ENCODE measurements at regions not wholly inside any gene's neighbourhood (a gene's known extent, or its start where the extent isn't known, plus 50 kb on each side); places are given as distances from the start of the nearest gene placed in this dataset.

- no peak overlapping the region for H3K4me3 Mint-ChIP-seq (ENCODE audit: unreplicated experiment)
- no peaks in the 10 kb centered on the region for H3K36me3 Mint-ChIP-seq (ENCODE audit: low read depth, unreplicated experiment)
- no peaks in the 10 kb centered on the region for H3K4me1 Mint-ChIP-seq (ENCODE audit: unreplicated experiment)
- no peaks in the 10 kb centered on the region for H3K9me3 Mint-ChIP-seq (ENCODE audit: unreplicated experiment)
- DNase-seq (ENCODE audit: low spot score) = no peak
- no peaks in the 10 kb centered on the region for H3K27me3 Mint-ChIP-seq (ENCODE audit: unreplicated experiment)
- TF ChIP-seq CTCF (IDR thresholded peaks at IDR 0.05; ENCODE audit: unreplicated experiment) = no peak
- H3K27ac Mint-ChIP-seq (ENCODE audit: unreplicated experiment) = no peak overlapping the region
Observed at GRCh38 chr3:22720596-22720995, 482.5 kb upstream of the UBE2E2 start.

- Mint-ChIP-seq H3K36me3 (ENCODE audit: low read depth, unreplicated experiment) (no peaks in the 10 kb centered on the region), H3K27me3 (ENCODE audit: unreplicated experiment) (no peaks in the 10 kb centered on the region), H3K27ac (ENCODE audit: unreplicated experiment) (no peak overlapping the region), H3K4me1 (ENCODE audit: unreplicated experiment) (peaks cover 6% of the 10 kb centered on the region), H3K4me3 (ENCODE audit: unreplicated experiment) (no peak overlapping the region), H3K9me3 (ENCODE audit: unreplicated experiment) (no peaks in the 10 kb centered on the region)
- no peak for DNase-seq (ENCODE audit: low spot score)
- TF ChIP-seq CTCF (IDR thresholded peaks at IDR 0.05; ENCODE audit: unreplicated experiment) = no peak
Observed at GRCh38 chr3:22724420-22724819, 478.7 kb upstream of the UBE2E2 start.

GRCh38 chr3:22728406-22728805, 474.7 kb upstream of the UBE2E2 start:
- DNase-seq (ENCODE audit: low spot score) = no peak
- H3K4me1 Mint-ChIP-seq (ENCODE audit: unreplicated experiment) = peaks cover 6% of the 10 kb centered on the region
- no peaks in the 10 kb centered on the region for H3K27me3 Mint-ChIP-seq (ENCODE audit: unreplicated experiment)
- no peak for TF ChIP-seq CTCF (IDR thresholded peaks at IDR 0.05; ENCODE audit: unreplicated experiment)
- H3K9me3 Mint-ChIP-seq (ENCODE audit: unreplicated experiment) = no peaks in the 10 kb centered on the region
- no peaks in the 10 kb centered on the region for H3K36me3 Mint-ChIP-seq (ENCODE audit: low read depth, unreplicated experiment)
- no peak overlapping the region for H3K4me3 Mint-ChIP-seq (ENCODE audit: unreplicated experiment)
- no peak overlapping the region for H3K27ac Mint-ChIP-seq (ENCODE audit: unreplicated experiment)

- Mint-ChIP-seq H3K36me3 (ENCODE audit: low read depth, unreplicated experiment) (no peaks in the 10 kb centered on the region), H3K4me1 (ENCODE audit: unreplicated experiment) (peaks cover 6% of the 10 kb centered on the region), H3K27me3 (ENCODE audit: unreplicated experiment) (no peaks in the 10 kb centered on the region), H3K4me3 (ENCODE audit: unreplicated experiment) (no peak overlapping the region), H3K9me3 (ENCODE audit: unreplicated experiment) (no peaks in the 10 kb centered on the region), H3K27ac (ENCODE audit: unreplicated experiment) (no peak overlapping the region)
- TF ChIP-seq CTCF (IDR thresholded peaks at IDR 0.05; ENCODE audit: unreplicated experiment) = no peak
- DNase-seq (ENCODE audit: low spot score) = no peak
Observed at GRCh38 chr3:22729212-22729611, 473.9 kb upstream of the UBE2E2 start.

- Mint-ChIP-seq H3K27ac (ENCODE audit: unreplicated experiment) (no peak overlapping the region), H3K9me3 (ENCODE audit: unreplicated experiment) (no peaks in the 10 kb centered on the region), H3K36me3 (ENCODE audit: low read depth, unreplicated experiment) (no peaks in the 10 kb centered on the region), H3K4me3 (ENCODE audit: unreplicated experiment) (no peak overlapping the region), H3K27me3 (ENCODE audit: unreplicated experiment) (no peaks in the 10 kb centered on the region), H3K4me1 (ENCODE audit: unreplicated experiment) (peaks cover 6% of the 10 kb centered on the region)
- TF ChIP-seq CTCF (IDR thresholded peaks at IDR 0.05; ENCODE audit: unreplicated experiment) = peak; percentile 56
- DNase-seq (ENCODE audit: low spot score) = peak; percentile 8
Observed at GRCh38 chr3:22729981-22730380, 473.1 kb upstream of the UBE2E2 start.

Measured in endothelial cell (in vitro differentiated cells).